ENCODE measurements at regions not wholly inside any gene's neighbourhood (a gene's known extent, or its start where the extent isn't known, plus 50 kb on each side); places are given as distances from the start of the nearest gene placed in this dataset.
"Not testable (repeated sequence)": the region's sequence is repeated elsewhere in the genome, so short reads cannot be mapped to it uniquely, and the experiment has no call there.

- DNase-seq, result no peak
Measured at GRCh38 chr6:79431537-79431933, 105.7 kb downstream of the LCA5 start.

- DNase-seq, result no peak
Measured at GRCh38 chr6:79430913-79431536, 106.2 kb downstream of the LCA5 start.

- DNase-seq, result no peak
Measured at GRCh38 chr6:79427721-79428120, 109.5 kb downstream of the LCA5 start.

- no peak for DNase-seq
Measured at GRCh38 chr6:79426625-79427278, 110.5 kb downstream of the LCA5 start.

- DNase-seq, result no peak
Measured at GRCh38 chr6:79425589-79426311, 111.5 kb downstream of the LCA5 start.

- no peak for DNase-seq
Measured at GRCh38 chr6:79423216-79423615, 114.0 kb downstream of the LCA5 start.

GRCh38 chr6:79422666-79423065 lies 114.6 kb downstream of the LCA5 start:
- DNase-seq, result no peak

GRCh38 chr6:79421707-79422484 lies 115.3 kb downstream of the LCA5 start:
- DNase-seq, result peak; percentile 86

GRCh38 chr6:79421001-79421411 lies 116.2 kb downstream of the LCA5 start:
- no peak for DNase-seq

- DNase-seq, result peak; percentile 15
Measured at GRCh38 chr6:79420054-79420453, 117.2 kb downstream of the LCA5 start.

GRCh38 chr6:79416931-79417330 lies 120.3 kb downstream of the LCA5 start:
- DNase-seq, result no peak

- no peak for DNase-seq
Measured at GRCh38 chr6:79413562-79414002, 123.6 kb downstream of the LCA5 start.

GRCh38 chr6:79410806-79411205 lies 126.4 kb downstream of the LCA5 start:
- DNase-seq, result no peak

- DNase-seq, result no peak
Measured at GRCh38 chr6:79408256-79408974, 128.8 kb downstream of the LCA5 start.

- DNase-seq, result no peak
Measured at GRCh38 chr6:79404677-79405076, 132.6 kb downstream of the LCA5 start.

GRCh38 chr6:79404261-79404660 lies 133.0 kb downstream of the LCA5 start:
- DNase-seq, result no peak

- DNase-seq, result no peak
Measured at GRCh38 chr6:79403563-79403962, 133.7 kb downstream of the LCA5 start.

GRCh38 chr6:79403086-79403485 lies 134.1 kb downstream of the LCA5 start:
- DNase-seq, result no peak

GRCh38 chr6:79399499-79399898 lies 137.7 kb downstream of the LCA5 start:
- no peak for DNase-seq

GRCh38 chr6:79398617-79399016 lies 138.6 kb downstream of the LCA5 start:
- not testable (repeated sequence) for DNase-seq

GRCh38 chr6:79396625-79397024 lies 140.6 kb downstream of the LCA5 start:
- DNase-seq, result no peak

- DNase-seq, result no peak
Measured at GRCh38 chr6:79394690-79395089, 142.5 kb downstream of the LCA5 start.

- DNase-seq, result no peak
Measured at GRCh38 chr6:79392094-79392493, 145.1 kb downstream of the LCA5 start.
